Loucy (cell line): ENCODE measurements at regions not wholly inside any gene's neighbourhood (a gene's known extent, or its start where the extent isn't known, plus 50 kb on each side); places are given as distances from the start of the nearest gene placed in this dataset.

Experiments
- H2AFZ ChIP-seq: fragments of 200-600 bp; sonication (generic); 2 replicates; pipeline ENCODE4 v1.6.0; 2016; ENCODE audit warnings: antibody characterized with exemption, mild to moderate bottlenecking, low read length, moderate library complexity
- H3F3A ChIP-seq: fragments of 200-600 bp; 2 replicates; pipeline ENCODE4 v1.6.0; 2016; ENCODE audit warnings: antibody characterized with exemption, low read depth, mild to moderate bottlenecking
- H3K27me3 ChIP-seq: fragments of 200-600 bp; sonication (generic); 2 replicates; pipeline ENCODE4 v1.6.1; 2014; ENCODE audit warnings: low read length, mild to moderate bottlenecking; ENCODE audit not compliant: insufficient read depth, poor library complexity, severe bottlenecking
- H3K36me3 ChIP-seq: fragments of 200-600 bp; sonication (generic); 2 replicates; pipeline ENCODE4 v1.6.1; 2016; ENCODE audit warnings: low read length; ENCODE audit not compliant: insufficient read depth
- H3K4me1 ChIP-seq: fragments of 200-600 bp; sonication (generic); 2 replicates; pipeline ENCODE4 v1.5.1; 2014; ENCODE audit warnings: low read length, mild to moderate bottlenecking; ENCODE audit not compliant: insufficient read depth, poor library complexity, severe bottlenecking
- H3K4me2 ChIP-seq: fragments of 200-600 bp; sonication (generic); 2 replicates; pipeline ENCODE4 v1.6.0; 2014; ENCODE audit warnings: antibody characterized with exemption, low read length, low read depth, mild to moderate bottlenecking; ENCODE audit not compliant: poor library complexity, severe bottlenecking
- H3K4me3 ChIP-seq: fragments of 200-600 bp; sonication (generic); 2 replicates; pipeline ENCODE4 v1.5.1; 2014; ENCODE audit warnings: low read length, mild to moderate bottlenecking, mixed read lengths; ENCODE audit not compliant: poor library complexity, severe bottlenecking
- H3K79me2 ChIP-seq: fragments of 200-600 bp; sonication (generic); 2 replicates; pipeline ENCODE4 v1.6.1; 2014; ENCODE audit warnings: low read length; ENCODE audit not compliant: insufficient read depth
- H3K9ac ChIP-seq: fragments of 200-600 bp; sonication (generic); 2 replicates; pipeline ENCODE4 v1.6.0; 2014; ENCODE audit warnings: mild to moderate bottlenecking, low read depth, low read length, moderate library complexity; ENCODE audit not compliant: poor library complexity, severe bottlenecking
- H3K9me2 ChIP-seq: fragments of 200-600 bp; sonication (generic); replicated peaks from 2 replicates; pipeline ENCODE4 v1.6.1; 2016; ENCODE audit warnings: low read depth, low read length, mixed read lengths
- H3K9me3 ChIP-seq: fragments of 200-600 bp; sonication (generic); 2 replicates; pipeline ENCODE4 v1.6.1; 2014; ENCODE audit warnings: mild to moderate bottlenecking, antibody characterized with exemption, low read length, low read depth; ENCODE audit not compliant: insufficient read depth
- H4K20me1 ChIP-seq: fragments of 200-600 bp; sonication (generic); 2 replicates; pipeline ENCODE4 v1.6.0; 2014; ENCODE audit warnings: antibody characterized with exemption, low read length, mild to moderate bottlenecking; ENCODE audit not compliant: insufficient read depth, poor library complexity, severe bottlenecking
- CTCF ChIP-seq: fragments of 200-600 bp; sonication (generic); conservative IDR thresholded peaks from 2 replicates; pipeline ENCODE4 v1.5.1; 2014; ENCODE audit warnings: mild to moderate bottlenecking, antibody characterized with exemption, low read length
- EZH2phosphoT487 ChIP-seq: fragments of 200-600 bp; IDR thresholded peaks from 2 replicates; pipeline ENCODE4 v1.6.1; 2018; ENCODE audit warnings: antibody characterized with exemption, mild to moderate bottlenecking, moderate library complexity, borderline replicate concordance

GRCh38 chr21:38716088-38716487, 89.6 kb upstream of the ETS2 start:
- Histone ChIP-seq H3K27me3 (no peaks in the 10 kb centered on the region), H3K79me2 (no peaks in the 10 kb centered on the region), H4K20me1 (no peaks in the 10 kb centered on the region), H3K9me3 (no peaks in the 10 kb centered on the region), H3K9ac (no peak overlapping the region), H3K4me3 (peak overlapping the region; percentile 17), H3K9me2 (no peaks in the 10 kb centered on the region), H2AFZ (peak overlapping the region; percentile 72), H3K4me2 (peak overlapping the region; percentile 22), H3K36me3 (no peaks in the 10 kb centered on the region), H3K4me1 (peaks cover 19% of the 10 kb centered on the region), H3F3A (no peaks in the 10 kb centered on the region)
- no peak for TF ChIP-seq EZH2phosphoT487
- no peak for TF ChIP-seq CTCF

GRCh38 chr21:38716942-38717341, 88.8 kb upstream of the ETS2 start:
- Histone ChIP-seq H3K79me2 (no peaks in the 10 kb centered on the region), H3F3A (no peaks in the 10 kb centered on the region), H3K27me3 (no peaks in the 10 kb centered on the region), H3K9ac (no peak overlapping the region), H3K9me2 (no peaks in the 10 kb centered on the region), H2AFZ (no peak overlapping the region), H4K20me1 (no peaks in the 10 kb centered on the region), H3K4me3 (no peak overlapping the region), H3K36me3 (no peaks in the 10 kb centered on the region), H3K4me1 (peaks cover 27% of the 10 kb centered on the region), H3K9me3 (no peaks in the 10 kb centered on the region), H3K4me2 (no peak overlapping the region)
- no peak for TF ChIP-seq EZH2phosphoT487
- TF ChIP-seq CTCF = no peak

- Histone ChIP-seq H3K4me1 (peaks cover 35% of the 10 kb centered on the region), H2AFZ (no peak overlapping the region), H3K9me2 (no peaks in the 10 kb centered on the region), H3K9ac (no peak overlapping the region), H4K20me1 (no peaks in the 10 kb centered on the region), H3F3A (no peaks in the 10 kb centered on the region), H3K27me3 (no peaks in the 10 kb centered on the region), H3K4me3 (no peak overlapping the region), H3K79me2 (no peaks in the 10 kb centered on the region), H3K9me3 (no peaks in the 10 kb centered on the region), H3K36me3 (no peaks in the 10 kb centered on the region), H3K4me2 (no peak overlapping the region)
- no peak for TF ChIP-seq EZH2phosphoT487
These were observed 87.2 kb upstream of the ETS2 start for GRCh38 chr21:38718481-38718880.

GRCh38 chr21:38720074-38720473, 85.7 kb upstream of the ETS2 start:
- H3K36me3 ChIP-seq = no peaks in the 10 kb centered on the region
- peaks cover 35% of the 10 kb centered on the region for H3K4me1 ChIP-seq
- no peak overlapping the region for H2AFZ ChIP-seq
- no peak overlapping the region for H3K4me3 ChIP-seq
- H3K9me2 ChIP-seq = no peaks in the 10 kb centered on the region
- TF ChIP-seq EZH2phosphoT487 (no peak), CTCF (no peak)
- H3K27me3 ChIP-seq = no peaks in the 10 kb centered on the region
- H3K9ac ChIP-seq = no peak overlapping the region
- no peaks in the 10 kb centered on the region for H3K79me2 ChIP-seq
- H3K4me2 ChIP-seq = no peak overlapping the region
- H3F3A ChIP-seq = no peaks in the 10 kb centered on the region
- 0 out of 2 replicates have a peak, but pooled peaks cover 1% of the 10 kb centered on the region for H3K9me3 ChIP-seq
- H4K20me1 ChIP-seq = no peaks in the 10 kb centered on the region
